ENCODE measurements at regions not wholly inside any gene's neighbourhood (a gene's known extent, or its start where the extent isn't known, plus 50 kb on each side); places are given as distances from the start of the nearest gene placed in this dataset.

DNA sequence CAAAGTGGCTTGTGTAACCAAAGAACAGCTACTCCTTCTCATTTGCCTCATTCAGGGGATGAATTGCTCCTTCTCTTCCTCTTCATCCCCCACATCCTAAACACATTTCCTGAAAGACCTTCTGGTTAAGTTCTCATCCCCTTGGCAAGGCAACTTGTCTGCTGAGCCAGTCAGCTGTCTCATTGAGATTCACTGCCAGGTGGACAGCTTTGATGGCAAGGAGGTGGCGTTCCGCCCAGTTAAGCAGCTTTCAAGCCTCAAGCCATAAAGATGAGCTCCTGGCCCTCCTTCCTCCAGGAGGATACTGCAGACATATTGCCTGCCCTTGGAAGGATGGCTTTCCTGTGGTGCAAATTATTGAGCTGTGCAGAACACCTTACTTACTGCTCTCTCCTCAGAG lies 448.6 kb upstream of the MPDZ start:
- Histone ChIP-seq H3K36me3 (ENCODE audit: control insufficient read depth in 4 of 4, insufficient read depth in 3 of 4, low read depth in 1 of 4, low read length in 3 of 4) (no peaks in the 10 kb centered on the region), H3K4me3 (ENCODE audit: low read depth in 1 of 3, low read length in 3 of 3) (no peak overlapping the region), H3K9ac (ENCODE audit: low read depth in 1 of 2, low read length in 2 of 2) (no peak overlapping the region), H3K27me3 (ENCODE audit: control insufficient read depth in 4 of 4, insufficient read depth in 4 of 4, low read length in 3 of 4) (no peaks in the 10 kb centered on the region), H3K9me3 (ENCODE audit: control insufficient read depth in 4 of 4, low read length in 3 of 4) (no peaks in the 10 kb centered on the region), H3K4me1 (ENCODE audit: control insufficient read depth in 4 of 4, insufficient read depth in 4 of 4, low read length in 3 of 4) (no peaks in the 10 kb centered on the region), H3K27ac (ENCODE audit: low read depth in 1 of 2, low read length in 2 of 2) (no peak overlapping the region)
- TF ChIP-seq, protein P1, sequence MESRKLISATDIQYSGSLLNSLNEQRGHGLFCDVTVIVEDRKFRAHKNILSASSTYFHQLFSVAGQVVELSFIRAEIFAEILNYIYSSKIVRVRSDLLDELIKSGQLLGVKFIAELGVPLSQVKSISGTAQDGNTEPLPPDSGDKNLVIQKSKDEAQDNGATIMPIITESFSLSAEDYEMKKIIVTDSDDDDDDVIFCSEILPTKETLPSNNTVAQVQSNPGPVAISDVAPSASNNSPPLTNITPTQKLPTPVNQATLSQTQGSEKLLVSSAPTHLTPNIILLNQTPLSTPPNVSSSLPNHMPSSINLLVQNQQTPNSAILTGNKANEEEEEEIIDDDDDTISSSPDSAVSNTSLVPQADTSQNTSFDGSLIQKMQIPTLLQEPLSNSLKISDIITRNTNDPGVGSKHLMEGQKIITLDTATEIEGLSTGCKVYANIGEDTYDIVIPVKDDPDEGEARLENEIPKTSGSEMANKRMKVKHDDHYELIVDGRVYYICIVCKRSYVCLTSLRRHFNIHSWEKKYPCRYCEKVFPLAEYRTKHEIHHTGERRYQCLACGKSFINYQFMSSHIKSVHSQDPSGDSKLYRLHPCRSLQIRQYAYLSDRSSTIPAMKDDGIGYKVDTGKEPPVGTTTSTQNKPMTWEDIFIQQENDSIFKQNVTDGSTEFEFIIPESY (IDR thresholded peaks at IDR 0.05): no peak
- TF ChIP-seq REST (IDR thresholded peaks at IDR 0.05) (no peak), CTCF (IDR thresholded peaks at IDR 0.05; ENCODE audit: low read depth, low read length, missing input control) (no peak), HNF4G (IDR thresholded peaks at IDR 0.05) (no peak), HNF4A (conservative IDR thresholded peaks at IDR 0.05) (no peak), EGR1 (IDR thresholded peaks at IDR 0.05; ENCODE audit: low read depth in 2 of 2) (no peak), RAD21 (IDR thresholded peaks at IDR 0.05) (no peak), JUND (IDR thresholded peaks at IDR 0.05) (no peak), GABPA (IDR thresholded peaks at IDR 0.05 in 1 of 2, conservative IDR thresholded peaks at IDR 0.05 in 1 of 2) (no peak), FOXA2 (IDR thresholded peaks at IDR 0.05) (no peak), TAF1 (conservative IDR thresholded peaks at IDR 0.05) (no peak), NR2F2 (IDR thresholded peaks at IDR 0.05) (no peak), RXRA (IDR thresholded peaks at IDR 0.05) (no peak), YY1 (IDR thresholded peaks at IDR 0.05) (no peak)
- DNase-seq (ENCODE audit: low spot score): no peak
- 78% methylated on average over 2 of the region's 2 CpGs for WGBS

GRCh38 chr9:13726746-13727145 lies 447.3 kb upstream of the MPDZ start:
- H3K4me1 ChIP-seq (ENCODE audit: control insufficient read depth in 4 of 4, insufficient read depth in 4 of 4, low read length in 3 of 4): no peaks in the 10 kb centered on the region
- no peaks in the 10 kb centered on the region for H3K9me3 ChIP-seq (ENCODE audit: control insufficient read depth in 4 of 4, low read length in 3 of 4)
- H3K9ac ChIP-seq (ENCODE audit: low read depth in 1 of 2, low read length in 2 of 2): no peak overlapping the region
- H3K36me3 ChIP-seq (ENCODE audit: control insufficient read depth in 4 of 4, insufficient read depth in 3 of 4, low read depth in 1 of 4, low read length in 3 of 4): no peaks in the 10 kb centered on the region
- no peak for DNase-seq (ENCODE audit: low spot score)
- no peak overlapping the region for H3K4me3 ChIP-seq (ENCODE audit: low read depth in 1 of 3, low read length in 3 of 3)
- H3K27me3 ChIP-seq (ENCODE audit: control insufficient read depth in 4 of 4, insufficient read depth in 4 of 4, low read length in 3 of 4): no peaks in the 10 kb centered on the region
- H3K27ac ChIP-seq (ENCODE audit: low read depth in 1 of 2, low read length in 2 of 2): no peak overlapping the region
- WGBS: 46% methylated on average over 2 of the region's 2 CpGs
- TF ChIP-seq RAD21 (IDR thresholded peaks at IDR 0.05) (no peak), REST (IDR thresholded peaks at IDR 0.05) (no peak), YY1 (IDR thresholded peaks at IDR 0.05) (no peak), FOXA2 (IDR thresholded peaks at IDR 0.05) (no peak), GABPA (IDR thresholded peaks at IDR 0.05 in 1 of 2, conservative IDR thresholded peaks at IDR 0.05 in 1 of 2) (no peak), HNF4A (conservative IDR thresholded peaks at IDR 0.05) (no peak), TAF1 (conservative IDR thresholded peaks at IDR 0.05) (no peak), EGR1 (IDR thresholded peaks at IDR 0.05; ENCODE audit: low read depth in 2 of 2) (no peak), CTCF (IDR thresholded peaks at IDR 0.05; ENCODE audit: low read depth, low read length, missing input control) (no peak), JUND (IDR thresholded peaks at IDR 0.05) (no peak), MAX (IDR thresholded peaks at IDR 0.05) (no peak)
- TF ChIP-seq, protein P1 (IDR thresholded peaks at IDR 0.05): no peak
